ENCODE measurements at regions not wholly inside any gene's neighbourhood (a gene's known extent, or its start where the extent isn't known, plus 50 kb on each side); places are given as distances from the start of the nearest gene placed in this dataset.

GRCh38 chr13:97112446-97113152 lies 109.5 kb upstream of the MBNL2 start:
- Histone ChIP-seq H4K20me1 (ENCODE audit: insufficient read depth, low read length) (no peaks in the 10 kb centered on the region), H3K9me2 (replicated peaks; ENCODE audit: insufficient read depth, low read length) (no peaks in the 10 kb centered on the region), H3K9me3 (replicated peaks; ENCODE audit: insufficient read depth, low read length) (no peaks in the 10 kb centered on the region), H3K4me1 (ENCODE audit: low read length) (no peaks in the 10 kb centered on the region), H3F3A (ENCODE audit: insufficient read depth, low read length) (no peaks in the 10 kb centered on the region), H3K27ac (ENCODE audit: low read length) (no peak overlapping the region), H3K27me3 (replicated peaks; ENCODE audit: insufficient read depth, low read length) (no peaks in the 10 kb centered on the region), H2AFZ (ENCODE audit: low read length) (no peak overlapping the region), H3K36me3 (replicated peaks; ENCODE audit: insufficient read depth, low read length) (no peaks in the 10 kb centered on the region), H3K4me2 (ENCODE audit: low read depth, low read length) (no peak overlapping the region), H3K4me3 (ENCODE audit: low read length) (no peak overlapping the region), H3K79me2 (ENCODE audit: low read length) (no peaks in the 10 kb centered on the region), H3K9ac (ENCODE audit: low read length) (no peak overlapping the region)
- DNase-seq = no peak
- TF ChIP-seq CTCF (IDR thresholded peaks at IDR 0.05; ENCODE audit: low read length) = no peak
- no peak for TF ChIP-seq EZH2phosphoT487 (IDR thresholded peaks at IDR 0.05; ENCODE audit: low read length)
- TF ChIP-seq EZH2 (optimal IDR thresholded peaks at IDR 0.05; ENCODE audit: low read depth, low read length) = no peak

- H3K9me2 ChIP-seq (replicated peaks; ENCODE audit: insufficient read depth, low read length) = no peaks in the 10 kb centered on the region
- DNase-seq = no peak
- H3F3A ChIP-seq (ENCODE audit: insufficient read depth, low read length) = no peaks in the 10 kb centered on the region
- H3K27ac ChIP-seq (ENCODE audit: low read length) = no peak overlapping the region
- H3K9ac ChIP-seq (ENCODE audit: low read length) = no peak overlapping the region
- H3K27me3 ChIP-seq (replicated peaks; ENCODE audit: insufficient read depth, low read length) = no peaks in the 10 kb centered on the region
- TF ChIP-seq CTCF (IDR thresholded peaks at IDR 0.05; ENCODE audit: low read length) = no peak
- no peak for TF ChIP-seq EZH2phosphoT487 (IDR thresholded peaks at IDR 0.05; ENCODE audit: low read length)
- no peak overlapping the region for H3K4me2 ChIP-seq (ENCODE audit: low read depth, low read length)
- no peaks in the 10 kb centered on the region for H3K79me2 ChIP-seq (ENCODE audit: low read length)
- H3K9me3 ChIP-seq (replicated peaks; ENCODE audit: insufficient read depth, low read length) = no peaks in the 10 kb centered on the region
- no peaks in the 10 kb centered on the region for H4K20me1 ChIP-seq (ENCODE audit: insufficient read depth, low read length)
- no peaks in the 10 kb centered on the region for H3K36me3 ChIP-seq (replicated peaks; ENCODE audit: insufficient read depth, low read length)
- H3K4me3 ChIP-seq (ENCODE audit: low read length) = no peak overlapping the region
- H2AFZ ChIP-seq (ENCODE audit: low read length) = no peak overlapping the region
- no peaks in the 10 kb centered on the region for H3K4me1 ChIP-seq (ENCODE audit: low read length)
Observed at GRCh38 chr13:97113231-97114001, 108.7 kb upstream of the MBNL2 start.

GRCh38 chr13:97114651-97115050 lies 107.5 kb upstream of the MBNL2 start:
- Histone ChIP-seq H3K9ac (ENCODE audit: low read length) (no peak overlapping the region), H4K20me1 (ENCODE audit: insufficient read depth, low read length) (no peaks in the 10 kb centered on the region), H3K4me2 (ENCODE audit: low read depth, low read length) (no peak overlapping the region), H3K4me1 (ENCODE audit: low read length) (no peaks in the 10 kb centered on the region), H3K27me3 (replicated peaks; ENCODE audit: insufficient read depth, low read length) (no peaks in the 10 kb centered on the region), H3K9me3 (replicated peaks; ENCODE audit: insufficient read depth, low read length) (no peaks in the 10 kb centered on the region), H3K4me3 (ENCODE audit: low read length) (no peak overlapping the region), H3K9me2 (replicated peaks; ENCODE audit: insufficient read depth, low read length) (no peaks in the 10 kb centered on the region), H3F3A (ENCODE audit: insufficient read depth, low read length) (no peaks in the 10 kb centered on the region), H2AFZ (ENCODE audit: low read length) (no peak overlapping the region), H3K27ac (ENCODE audit: low read length) (no peak overlapping the region), H3K79me2 (ENCODE audit: low read length) (no peaks in the 10 kb centered on the region), H3K36me3 (replicated peaks; ENCODE audit: insufficient read depth, low read length) (no peaks in the 10 kb centered on the region)
- DNase-seq = no peak
- TF ChIP-seq CTCF (IDR thresholded peaks at IDR 0.05; ENCODE audit: low read length) (no peak), EZH2 (optimal IDR thresholded peaks at IDR 0.05; ENCODE audit: low read depth, low read length) (no peak)

All from MM.1S (cell line).